IPS-20b (cell line): ENCODE measurements at regions not wholly inside any gene's neighbourhood (a gene's known extent, or its start where the extent isn't known, plus 50 kb on each side); places are given as distances from the start of the nearest gene placed in this dataset.

ENCODE experiments used
- H3K27ac ChIP-seq: one replicate; pipeline ENCODE4 v1.5.1; 2013; ENCODE audit warnings: low read length
- H3K27me3 ChIP-seq: 2 replicates; pipeline ENCODE4 v1.6.1; 2013; ENCODE audit warnings: mild to moderate bottlenecking, low read length, inconsistent platforms; ENCODE audit not compliant: insufficient read depth
- H3K36me3 ChIP-seq: 2 replicates; pipeline ENCODE4 v1.6.1; 2013; ENCODE audit warnings: low read depth, mild to moderate bottlenecking, inconsistent platforms, low read length, moderate library complexity; ENCODE audit not compliant: insufficient read depth
- H3K4me1 ChIP-seq: 2 replicates; pipeline ENCODE4 v1.6.1; 2013; ENCODE audit warnings: mild to moderate bottlenecking, control low read depth, inconsistent platforms, low read length, moderate library complexity; ENCODE audit not compliant: insufficient read depth
- H3K4me3 ChIP-seq: 2 replicates; pipeline ENCODE4 v1.5.1; 2013; ENCODE audit warnings: mild to moderate bottlenecking, low read length, inconsistent platforms
- H3K9ac ChIP-seq: 2 replicates; pipeline ENCODE4 v1.6.1; 2013; ENCODE audit warnings: low read depth, mild to moderate bottlenecking, inconsistent platforms, low read length, moderate library complexity
- H3K9me3 ChIP-seq: 2 replicates; pipeline ENCODE4 v1.6.1; 2013; ENCODE audit warnings: mild to moderate bottlenecking, low read depth, low read length, inconsistent platforms; ENCODE audit not compliant: insufficient read depth

DNA sequence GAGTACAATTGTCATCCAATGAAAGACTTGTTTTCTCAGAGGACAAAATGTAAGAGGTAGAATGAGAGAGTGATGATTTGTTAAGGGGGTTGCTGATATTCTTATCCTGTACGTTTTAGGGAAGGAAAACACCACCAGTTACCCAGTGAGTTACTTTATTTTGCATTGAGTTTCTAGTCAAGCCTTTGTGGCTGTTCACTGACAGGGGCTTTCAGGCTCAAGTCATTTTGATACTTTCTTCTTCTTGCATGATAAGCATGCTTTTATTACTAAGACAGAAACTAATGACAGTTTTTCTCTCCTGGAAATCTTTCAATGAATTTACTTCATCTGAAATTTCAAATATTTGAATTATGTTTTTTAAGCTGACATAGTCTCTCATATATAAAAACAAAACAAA lies 710.2 kb upstream of the POM121L12 start:
- H3K9me3 ChIP-seq = peaks cover 4% of the 10 kb centered on the region; the same call in 1 of the 2 replicates
- H3K4me3 ChIP-seq = no peak overlapping the region
- no peaks in the 10 kb centered on the region for H3K36me3 ChIP-seq
- no peaks in the 10 kb centered on the region for H3K4me1 ChIP-seq
- no peak overlapping the region for H3K27ac ChIP-seq
- H3K9ac ChIP-seq = no peak overlapping the region
- H3K27me3 ChIP-seq = no peaks in the 10 kb centered on the region

DNA sequence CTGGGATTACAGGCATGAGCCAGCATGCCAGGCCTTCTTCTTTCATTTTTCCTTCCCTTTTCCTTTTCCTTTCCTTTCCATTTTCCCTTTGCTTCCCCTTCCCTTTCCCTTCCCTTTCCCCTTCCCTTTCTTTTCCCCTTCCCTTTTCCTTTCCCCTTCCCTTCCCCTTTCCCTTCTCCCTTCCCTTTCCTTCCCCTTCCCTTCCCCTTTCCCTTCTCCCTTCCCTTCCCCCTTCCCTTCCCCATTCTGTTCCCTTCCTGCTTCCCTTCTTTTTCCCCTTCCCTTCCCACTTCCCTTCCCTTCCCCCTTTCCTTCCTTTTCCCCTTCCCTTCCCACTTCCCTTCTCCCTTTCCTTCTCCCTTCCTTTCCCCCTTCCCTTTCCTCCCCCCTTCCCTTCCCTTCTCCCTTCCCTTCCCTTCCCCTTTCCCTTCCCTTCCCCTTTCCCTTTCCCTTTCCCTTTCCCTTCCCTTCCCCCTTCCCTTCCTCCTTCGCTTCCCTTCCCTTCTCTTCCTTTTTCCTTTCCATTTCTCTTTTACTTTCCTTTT lies 712.2 kb upstream of the POM121L12 start:
- Histone ChIP-seq H3K9me3 (peaks cover under 1% of the 10 kb centered on the region), H3K36me3 (no peaks in the 10 kb centered on the region), H3K4me1 (no peaks in the 10 kb centered on the region), H3K4me3 (no peak overlapping the region), H3K27ac (no peak overlapping the region), H3K27me3 (no peaks in the 10 kb centered on the region), H3K9ac (no peak overlapping the region)

GRCh38 chr7:52320610-52321009 lies 714.8 kb upstream of the POM121L12 start:
- H3K27ac ChIP-seq = no peak overlapping the region
- H3K4me3 ChIP-seq = no peak overlapping the region
- no peak overlapping the region for H3K9ac ChIP-seq
- no peaks in the 10 kb centered on the region for H3K4me1 ChIP-seq
- no peaks in the 10 kb centered on the region for H3K36me3 ChIP-seq
- peaks cover 7% of the 10 kb centered on the region; the same call in 1 of the 2 replicates for H3K9me3 ChIP-seq
- no peaks in the 10 kb centered on the region for H3K27me3 ChIP-seq

DNA sequence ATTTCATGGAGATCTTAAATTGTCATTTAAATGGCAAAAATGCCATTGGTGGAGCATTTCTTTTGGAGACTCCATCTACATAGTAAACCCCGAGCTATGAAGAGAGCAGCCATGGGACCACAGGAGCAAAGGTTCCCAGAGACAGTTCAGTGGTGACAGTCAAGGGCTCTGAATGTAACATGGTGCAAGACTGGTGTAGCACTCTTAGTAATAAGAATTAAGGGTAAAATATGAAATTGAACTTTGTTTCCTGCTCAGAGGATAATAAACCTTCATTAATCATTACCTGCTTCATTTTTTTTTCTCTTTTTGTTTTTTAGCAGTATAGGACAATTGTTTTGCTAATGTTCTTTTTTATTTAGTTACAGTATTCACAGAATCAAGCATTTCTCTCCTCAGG lies 717.5 kb upstream of the POM121L12 start:
- no peaks in the 10 kb centered on the region for H3K36me3 ChIP-seq
- peaks cover 7% of the 10 kb centered on the region; the same call in 1 of the 2 replicates for H3K9me3 ChIP-seq
- no peaks in the 10 kb centered on the region for H3K27me3 ChIP-seq

GRCh38 chr7:52311886-52312285 lies 723.5 kb upstream of the POM121L12 start:
- H3K36me3 ChIP-seq = no peaks in the 10 kb centered on the region
- no peak overlapping the region for H3K27ac ChIP-seq

More for the DNA sequence above, 717.5 kb upstream of the POM121L12 start:
- Histone ChIP-seq H3K4me3 (no peak overlapping the region), H3K27ac (no peak overlapping the region), H3K9ac (no peak overlapping the region), H3K4me1 (no peaks in the 10 kb centered on the region)

GRCh38 chr7:52309631-52310030 lies 725.8 kb upstream of the POM121L12 start:
- Histone ChIP-seq H3K4me3 (no peak overlapping the region), H3K36me3 (no peaks in the 10 kb centered on the region), H3K4me1 (no peaks in the 10 kb centered on the region), H3K9ac (no peak overlapping the region), H3K9me3 (no peaks in the 10 kb centered on the region), H3K27me3 (no peaks in the 10 kb centered on the region), H3K27ac (no peak overlapping the region)

More at GRCh38 chr7:52311886-52312285, 723.5 kb upstream of the POM121L12 start:
- Histone ChIP-seq H3K4me1 (no peaks in the 10 kb centered on the region), H3K27me3 (no peaks in the 10 kb centered on the region), H3K9me3 (no peaks in the 10 kb centered on the region), H3K4me3 (no peak overlapping the region), H3K9ac (no peak overlapping the region)

DNA sequence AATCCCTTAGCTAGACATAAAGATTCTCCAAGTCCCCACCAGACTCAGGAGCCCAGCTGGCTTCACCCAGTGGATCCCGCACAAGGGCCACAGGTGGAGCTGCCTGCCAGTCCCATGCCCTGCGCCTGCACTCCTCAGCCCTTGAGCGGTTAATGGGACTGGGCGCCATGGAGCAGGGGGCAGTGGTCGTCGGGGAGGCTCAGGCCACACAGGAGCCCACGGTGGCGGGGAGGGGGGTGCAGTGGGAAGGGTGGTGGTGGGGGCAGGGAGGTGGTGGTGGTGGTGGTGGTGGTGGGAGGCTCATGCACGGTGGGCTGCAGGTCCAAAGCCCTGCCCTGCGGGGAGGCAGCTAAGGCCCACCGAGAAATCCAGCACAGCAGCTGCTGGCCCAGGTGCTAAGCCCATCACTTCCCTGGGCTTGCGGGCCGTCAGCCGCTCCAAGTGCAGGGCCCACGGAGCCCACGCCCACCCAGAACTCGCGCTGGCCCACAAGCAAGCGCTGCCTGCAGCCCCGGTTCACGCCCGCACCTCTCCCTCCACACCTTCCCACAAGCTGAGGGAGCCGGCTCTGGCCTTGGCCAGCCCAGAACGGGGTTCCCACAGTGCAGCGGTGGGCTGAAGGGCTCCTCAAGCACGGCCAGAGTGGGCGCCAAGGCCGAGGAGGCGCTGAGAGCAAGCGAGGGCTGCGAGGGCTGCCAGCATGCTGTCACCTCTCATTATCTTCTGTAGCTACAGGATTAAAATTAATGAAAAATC lies 732.5 kb upstream of the POM121L12 start:
- no peak overlapping the region for H3K4me3 ChIP-seq
- no peak overlapping the region for H3K9ac ChIP-seq
- H3K36me3 ChIP-seq = no peaks in the 10 kb centered on the region
- H3K4me1 ChIP-seq = no peaks in the 10 kb centered on the region
- no peak overlapping the region for H3K27ac ChIP-seq
- no peaks in the 10 kb centered on the region for H3K9me3 ChIP-seq
- no peaks in the 10 kb centered on the region for H3K27me3 ChIP-seq

DNA sequence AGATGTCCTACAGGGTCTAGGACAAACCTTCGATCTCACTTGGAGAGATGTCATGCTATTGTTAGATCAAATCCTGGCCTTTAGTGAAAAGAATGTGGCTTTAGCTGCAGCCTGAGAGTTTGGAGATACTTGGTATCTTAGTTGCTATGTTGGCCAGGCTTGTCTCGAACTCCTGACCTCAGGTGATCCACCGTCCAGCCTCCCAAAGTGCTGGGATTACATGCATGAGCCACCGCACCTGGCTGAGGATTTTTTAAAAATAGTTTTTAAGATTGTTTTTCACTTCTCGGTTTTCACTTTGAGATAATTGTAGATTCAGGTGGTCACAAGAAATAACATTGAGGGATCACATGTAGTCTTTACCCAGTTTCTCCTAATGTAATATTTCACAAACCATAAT lies 738.3 kb upstream of the POM121L12 start:
- Histone ChIP-seq H3K9ac (no peak overlapping the region), H3K27me3 (no peaks in the 10 kb centered on the region), H3K27ac (no peak overlapping the region), H3K4me1 (no peaks in the 10 kb centered on the region), H3K4me3 (no peak overlapping the region), H3K36me3 (no peaks in the 10 kb centered on the region), H3K9me3 (peaks cover 8% of the 10 kb centered on the region)

DNA sequence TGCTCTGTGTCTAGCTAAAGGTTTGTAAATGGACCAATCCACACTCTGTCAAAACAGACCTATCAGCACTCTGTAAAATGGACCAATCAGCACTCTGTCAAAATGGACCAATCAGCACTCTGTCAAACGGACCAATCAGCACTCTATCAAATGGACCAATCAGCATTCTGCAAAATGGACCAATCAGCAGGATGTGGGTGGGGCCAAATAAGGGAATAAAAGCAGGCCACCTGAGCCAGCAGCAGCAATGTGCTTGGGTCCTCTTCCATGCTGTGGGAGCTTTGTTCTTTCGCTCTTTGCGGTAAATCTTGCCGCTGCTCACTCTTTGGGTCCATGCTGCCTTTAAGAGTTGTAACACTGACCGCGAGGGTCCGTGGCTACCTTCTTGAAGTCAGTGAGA lies 740.5 kb upstream of the POM121L12 start:
- Histone ChIP-seq H3K9ac (no peak overlapping the region), H3K4me1 (no peaks in the 10 kb centered on the region), H3K27ac (no peak overlapping the region), H3K9me3 (peaks cover 8% of the 10 kb centered on the region), H3K36me3 (no peaks in the 10 kb centered on the region), H3K27me3 (no peaks in the 10 kb centered on the region), H3K4me3 (no peak overlapping the region)

DNA sequence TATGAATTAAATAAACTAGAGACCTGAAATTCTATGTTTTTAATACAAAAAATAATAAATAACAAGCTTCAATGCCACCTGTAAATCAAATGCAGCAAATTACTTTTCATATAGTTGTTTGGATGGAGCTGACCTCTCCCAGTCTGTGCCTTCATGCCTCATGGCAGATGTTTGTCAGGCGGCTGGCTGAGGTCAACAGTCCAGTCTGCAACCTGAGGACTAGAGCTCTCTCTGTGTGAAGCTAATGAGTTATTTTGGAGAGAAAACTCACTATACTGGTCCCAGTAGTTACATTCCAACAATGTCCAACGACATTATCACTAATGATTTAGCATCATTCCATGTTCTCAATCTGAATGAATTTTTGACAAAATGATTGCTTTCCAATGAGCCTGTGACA lies 746.2 kb upstream of the POM121L12 start:
- Histone ChIP-seq H3K4me3 (no peak overlapping the region), H3K9me3 (no peaks in the 10 kb centered on the region), H3K4me1 (no peaks in the 10 kb centered on the region), H3K27ac (no peak overlapping the region), H3K9ac (no peak overlapping the region), H3K36me3 (no peaks in the 10 kb centered on the region), H3K27me3 (no peaks in the 10 kb centered on the region)

GRCh38 chr7:52287698-52288097 lies 747.7 kb upstream of the POM121L12 start:
- H3K4me1 ChIP-seq = no peaks in the 10 kb centered on the region

DNA sequence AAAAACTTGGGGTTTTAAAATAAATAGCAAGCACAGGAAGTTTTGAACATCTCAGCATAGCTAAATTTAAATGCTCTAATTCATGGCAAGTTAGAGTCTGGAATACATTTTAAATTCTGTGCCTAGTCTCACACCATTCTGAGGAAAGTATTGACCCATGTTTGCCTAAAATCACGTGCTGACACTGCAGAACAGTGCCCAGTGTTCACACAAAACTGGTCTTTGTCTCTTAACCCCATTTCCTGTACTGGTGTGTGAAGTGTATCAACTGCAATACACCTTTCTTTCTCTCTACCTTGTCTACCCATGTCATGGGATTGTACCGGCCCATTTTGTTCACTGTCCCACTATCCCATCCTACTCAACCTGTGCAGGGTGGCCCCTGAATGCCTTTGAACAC lies 749.7 kb upstream of the POM121L12 start:
- Histone ChIP-seq H3K9me3 (no peaks in the 10 kb centered on the region), H3K4me3 (no peak overlapping the region), H3K27me3 (no peaks in the 10 kb centered on the region), H3K9ac (no peak overlapping the region), H3K4me1 (no peaks in the 10 kb centered on the region), H3K27ac (no peak overlapping the region), H3K36me3 (no peaks in the 10 kb centered on the region)

More at GRCh38 chr7:52287698-52288097, 747.7 kb upstream of the POM121L12 start:
- no peaks in the 10 kb centered on the region for H3K9me3 ChIP-seq
- no peaks in the 10 kb centered on the region for H3K27me3 ChIP-seq
- no peak overlapping the region for H3K9ac ChIP-seq
- no peak overlapping the region for H3K4me3 ChIP-seq
- H3K27ac ChIP-seq = no peak overlapping the region
- no peaks in the 10 kb centered on the region for H3K36me3 ChIP-seq
